MCF 10A (cell line): ENCODE measurements at regions not wholly inside any gene's neighbourhood (a gene's known extent, or its start where the extent isn't known, plus 50 kb on each side); places are given as distances from the start of the nearest gene placed in this dataset.
"Not testable (repeated sequence)": the region's sequence is repeated elsewhere in the genome, so short reads cannot be mapped to it uniquely, and the experiment has no call there.

Source experiments
- BruUV-seq: library from RNA; stranded (reverse); fragments of 400-500 nt; replicated peaks from 2 replicates; lab custom pipeline; 2021; lab: Mats Ljungman, UMichigan
- CTCF ChIA-PET: fragments of 300-600 bp; sonication (Branson Sonifier 250); formaldehyde crosslinking; extraction: SDS; loops from one replicate; lab custom pipeline; 2021; ENCODE audit warnings: antibody characterized with exemption, inconsistent platforms; lab: Yijun Ruan, JAX
- POLR2A ChIA-PET: fragments of 300-600, 350-650 bp; sonication (Branson Sonifier 250); formaldehyde crosslinking; extraction: SDS; loops from one replicate; lab custom pipeline; 2020; ENCODE audit warnings: antibody characterized with exemption, inconsistent platforms; lab: Yijun Ruan, JAX
- DNase-seq: peaks from one replicate; pipeline ENCODE4 v3.0.0-alpha.2; 2018; ENCODE audit not compliant: unreplicated experiment
- H3K27ac Mint-ChIP-seq: one replicate; pipeline ENCODE4 v1.8.0; 2022; ENCODE audit warnings: mild to moderate bottlenecking, low read depth, mixed read lengths; ENCODE audit not compliant: unreplicated experiment
- H3K27me3 Mint-ChIP-seq: one replicate; pipeline ENCODE4 v1.8.0; 2022; ENCODE audit warnings: mixed read lengths; ENCODE audit not compliant: insufficient read depth, unreplicated experiment
- H3K36me3 Mint-ChIP-seq: one replicate; pipeline ENCODE4 v1.8.0; 2022; ENCODE audit warnings: mild to moderate bottlenecking, moderate library complexity, mixed read lengths; ENCODE audit not compliant: insufficient read depth, unreplicated experiment
- H3K4me1 Mint-ChIP-seq: one replicate; pipeline ENCODE4 v1.8.0; 2022; ENCODE audit warnings: mixed read lengths; ENCODE audit not compliant: insufficient read depth, unreplicated experiment
- H3K4me3 Mint-ChIP-seq: one replicate; pipeline ENCODE4 v1.8.0; 2022; ENCODE audit warnings: mild to moderate bottlenecking, moderate library complexity, mixed read lengths; ENCODE audit not compliant: unreplicated experiment
- H3K9me3 Mint-ChIP-seq: one replicate; pipeline ENCODE4 v1.8.0; 2022; ENCODE audit warnings: mixed read lengths; ENCODE audit not compliant: unreplicated experiment
- intact Hi-C: fragments of 100-400 bp; cut with micrococcal nuclease; formaldehyde crosslinking; loops from 2 replicates; pipeline ENCODE4 v1.14.1; 2022
- TF ChIP-seq, protein P1 (sequence below): fragments of 200-600 bp; IDR thresholded peaks from one replicate; pipeline ENCODE4 v1.8.0; 2022; ENCODE audit warnings: antibody characterized with exemption, mild to moderate bottlenecking; ENCODE audit not compliant: unreplicated experiment

- H3K9me3 Mint-ChIP-seq, result no peaks in the 10 kb centered on the region
- H3K4me3 Mint-ChIP-seq, result peak overlapping the region; percentile 4
- intact Hi-C loops, result no loop called here
- H3K36me3 Mint-ChIP-seq, result peaks cover 8% of the 10 kb centered on the region
- POLR2A ChIA-PET, result interaction anchor here (0.6 to 3.9 kb wide), 19 partner anchors 8 to 1690 kb away, joined by 3 to 42 read pairs (median 4); partner anchors contain the start of gene ACSL4
- CTCF ChIA-PET, result interaction anchor here (0.6 to 1.9 kb wide), 8 partner anchors 44 to 108 kb away, joined by 3 to 8 read pairs (median 4); no protein-coding TSS in a partner anchor
- no peak for DNase-seq
- no TSS peak for BruUV-seq
- H3K27ac Mint-ChIP-seq, result no peak overlapping the region
- TF ChIP-seq, protein P1, sequence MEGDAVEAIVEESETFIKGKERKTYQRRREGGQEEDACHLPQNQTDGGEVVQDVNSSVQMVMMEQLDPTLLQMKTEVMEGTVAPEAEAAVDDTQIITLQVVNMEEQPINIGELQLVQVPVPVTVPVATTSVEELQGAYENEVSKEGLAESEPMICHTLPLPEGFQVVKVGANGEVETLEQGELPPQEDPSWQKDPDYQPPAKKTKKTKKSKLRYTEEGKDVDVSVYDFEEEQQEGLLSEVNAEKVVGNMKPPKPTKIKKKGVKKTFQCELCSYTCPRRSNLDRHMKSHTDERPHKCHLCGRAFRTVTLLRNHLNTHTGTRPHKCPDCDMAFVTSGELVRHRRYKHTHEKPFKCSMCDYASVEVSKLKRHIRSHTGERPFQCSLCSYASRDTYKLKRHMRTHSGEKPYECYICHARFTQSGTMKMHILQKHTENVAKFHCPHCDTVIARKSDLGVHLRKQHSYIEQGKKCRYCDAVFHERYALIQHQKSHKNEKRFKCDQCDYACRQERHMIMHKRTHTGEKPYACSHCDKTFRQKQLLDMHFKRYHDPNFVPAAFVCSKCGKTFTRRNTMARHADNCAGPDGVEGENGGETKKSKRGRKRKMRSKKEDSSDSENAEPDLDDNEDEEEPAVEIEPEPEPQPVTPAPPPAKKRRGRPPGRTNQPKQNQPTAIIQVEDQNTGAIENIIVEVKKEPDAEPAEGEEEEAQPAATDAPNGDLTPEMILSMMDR, result no peak
- peaks cover 57% of the 10 kb centered on the region for H3K27me3 Mint-ChIP-seq
- H3K4me1 Mint-ChIP-seq, result peaks cover 11% of the 10 kb centered on the region
These were observed 50.1 kb upstream of the ACSL4 start for GRCh38 chrX:109782994-109783700.

DNA sequence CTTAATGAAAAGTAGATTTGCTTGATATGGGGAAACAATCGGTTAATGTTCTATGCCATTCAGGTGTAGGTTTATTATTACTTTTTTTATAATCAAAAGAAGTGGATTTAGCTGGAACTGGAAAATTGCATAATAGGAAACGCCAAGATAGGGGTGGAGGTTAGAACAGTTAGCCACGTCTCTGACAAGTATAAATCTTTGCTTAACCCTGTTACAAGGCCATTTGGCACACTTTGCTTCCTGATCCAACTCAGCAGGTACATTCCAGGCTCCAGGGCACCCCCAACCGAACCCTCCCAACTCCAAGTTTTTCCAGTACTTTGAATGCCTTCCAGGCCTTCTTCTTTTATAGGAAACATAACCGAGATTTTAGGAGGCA is 50.6 kb upstream of the ACSL4 start:
- DNase-seq, result peak; percentile 84
- BruUV-seq, result no TSS peak
- TF ChIP-seq, protein P1, result no peak
- Mint-ChIP-seq H3K27ac (peak overlapping the region; percentile 22), H3K9me3 (no peaks in the 10 kb centered on the region), H3K36me3 (peaks cover 8% of the 10 kb centered on the region), H3K27me3 (peaks cover 63% of the 10 kb centered on the region), H3K4me3 (no peak overlapping the region), H3K4me1 (peaks cover 11% of the 10 kb centered on the region)
- ChIA-PET POLR2A (interaction anchor here (0.6 to 3.9 kb wide), 22 partner anchors 8 to 1690 kb away, joined by 3 to 42 read pairs (median 4); partner anchors contain the start of gene ACSL4), CTCF (interaction anchor here (0.7 to 1.9 kb wide), 8 partner anchors 44 to 107 kb away, joined by 3 to 8 read pairs (median 4); no protein-coding TSS in a partner anchor)
- intact Hi-C loops, result no loop called here

- CTCF ChIA-PET, result interaction anchor here (0.6 to 1.4 kb wide), 3 partner anchors 72 to 153 kb away, joined by 4 read pairs; no protein-coding TSS in a partner anchor
- no peak for DNase-seq
- Mint-ChIP-seq H3K4me3 (no peak overlapping the region), H3K4me1 (peaks cover 11% of the 10 kb centered on the region), H3K36me3 (peaks cover 8% of the 10 kb centered on the region), H3K27me3 (peaks cover 68% of the 10 kb centered on the region), H3K27ac (no peak overlapping the region), H3K9me3 (no peaks in the 10 kb centered on the region)
- POLR2A ChIA-PET, result interaction anchor here (0.7 to 3.9 kb wide), 10 partner anchors 8 to 71 kb away, joined by 3 to 42 read pairs (median 6); partner anchors contain the start of gene ACSL4
- BruUV-seq, result no TSS peak
- TF ChIP-seq, protein P1, result no peak
- intact Hi-C loops, result no loop called here
These were observed 52.0 kb upstream of the ACSL4 start for GRCh38 chrX:109785053-109785452.

DNA sequence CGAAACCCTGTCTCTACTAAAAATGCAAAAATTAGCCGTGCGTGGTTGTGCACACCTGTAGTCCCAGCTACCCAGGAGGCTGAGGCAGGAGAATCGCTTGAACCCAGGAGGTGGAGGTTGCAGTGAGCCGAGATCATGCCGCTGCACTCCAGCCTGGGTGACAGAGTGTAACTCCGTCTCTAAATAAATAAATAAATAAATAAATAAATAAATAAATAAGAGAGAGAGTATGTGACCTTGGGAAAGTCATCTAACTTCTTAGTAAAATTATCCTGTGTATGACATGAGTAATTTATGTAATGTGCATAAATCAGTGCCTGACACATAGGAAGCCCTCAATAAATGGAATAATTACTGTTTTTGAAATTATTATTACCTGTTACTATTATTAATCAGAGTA is 57.5 kb upstream of the ACSL4 start:
- H3K27ac Mint-ChIP-seq, H3K36me3 Mint-ChIP-seq, BruUV-seq, intact Hi-C loops, H3K9me3 Mint-ChIP-seq, DNase-seq, H3K4me3 Mint-ChIP-seq, H3K4me1 Mint-ChIP-seq, POLR2A ChIA-PET: not testable (repeated sequence)
- CTCF ChIA-PET, result interaction anchor here (0.7 to 0.8 kb wide), 2 partner anchors 66 to 77 kb away, joined by 3 to 4 read pairs; no protein-coding TSS in a partner anchor
- H3K27me3 Mint-ChIP-seq, result peaks cover 42% of the 10 kb centered on the region
